ENCODE measurements at regions not wholly inside any gene's neighbourhood (a gene's known extent, or its start where the extent isn't known, plus 50 kb on each side); places are given as distances from the start of the nearest gene placed in this dataset.

- in situ Hi-C loops (cut with HindIII; ENCODE audit: low pct_ligation_motif_present, low sequenced_read_pairs): no loop called here
- no peak overlapping the region for H3K27ac ChIP-seq
- H3K27me3 ChIP-seq (replicated peaks): no peaks in the 10 kb centered on the region
- no peak for TF ChIP-seq CTCF (IDR thresholded peaks at IDR 0.05; ENCODE audit: low read depth, low read length, missing control alignments)
- H3K36me3 ChIP-seq (replicated peaks): no peaks in the 10 kb centered on the region
- no peak overlapping the region for H3K4me3 ChIP-seq (ENCODE audit: low read depth, low read length)
- DNase-seq: no peak
These were observed 154.7 kb downstream of the NXNL2 start for GRCh38 chr9:88689509-88690298.

- in situ Hi-C loops (cut with HindIII; ENCODE audit: low pct_ligation_motif_present, low sequenced_read_pairs): no loop called here
- no peak overlapping the region for H3K4me3 ChIP-seq (ENCODE audit: low read depth, low read length)
- no peaks in the 10 kb centered on the region for H3K27me3 ChIP-seq (replicated peaks)
- H3K27ac ChIP-seq: no peak overlapping the region
- H3K36me3 ChIP-seq (replicated peaks): no peaks in the 10 kb centered on the region
- no peak for TF ChIP-seq CTCF (IDR thresholded peaks at IDR 0.05; ENCODE audit: low read depth, low read length, missing control alignments)
- no peak for DNase-seq
These were observed 155.7 kb downstream of the NXNL2 start for GRCh38 chr9:88690628-88691027.

- H3K27ac ChIP-seq: no peak overlapping the region
- H3K36me3 ChIP-seq (replicated peaks): no peaks in the 10 kb centered on the region
- no peak overlapping the region for H3K4me3 ChIP-seq (ENCODE audit: low read depth, low read length)
- H3K27me3 ChIP-seq (replicated peaks): no peaks in the 10 kb centered on the region
- TF ChIP-seq CTCF (IDR thresholded peaks at IDR 0.05; ENCODE audit: low read depth, low read length, missing control alignments): no peak
- DNase-seq: no peak
- in situ Hi-C loops (cut with HindIII; ENCODE audit: low pct_ligation_motif_present, low sequenced_read_pairs): no loop called here
These were observed 156.1 kb downstream of the NXNL2 start for GRCh38 chr9:88691091-88691490.

GRCh38 chr9:88691811-88692210, 156.8 kb downstream of the NXNL2 start:
- Histone ChIP-seq H3K27me3 (replicated peaks) (no peaks in the 10 kb centered on the region), H3K27ac (no peak overlapping the region), H3K4me3 (ENCODE audit: low read depth, low read length) (no peak overlapping the region), H3K36me3 (replicated peaks) (no peaks in the 10 kb centered on the region)
- peak; percentile 61 for DNase-seq
- in situ Hi-C loops (cut with HindIII; ENCODE audit: low pct_ligation_motif_present, low sequenced_read_pairs): no loop called here
- no peak for TF ChIP-seq CTCF (IDR thresholded peaks at IDR 0.05; ENCODE audit: low read depth, low read length, missing control alignments)

GRCh38 chr9:88692827-88693226, 157.8 kb downstream of the NXNL2 start:
- Histone ChIP-seq H3K27me3 (replicated peaks) (no peaks in the 10 kb centered on the region), H3K4me3 (ENCODE audit: low read depth, low read length) (no peak overlapping the region), H3K36me3 (replicated peaks) (no peaks in the 10 kb centered on the region), H3K27ac (no peak overlapping the region)
- no peak for DNase-seq
- no peak for TF ChIP-seq CTCF (IDR thresholded peaks at IDR 0.05; ENCODE audit: low read depth, low read length, missing control alignments)
- in situ Hi-C loops (cut with HindIII; ENCODE audit: low pct_ligation_motif_present, low sequenced_read_pairs): no loop called here

- DNase-seq: peak; percentile 61
- Histone ChIP-seq H3K4me3 (ENCODE audit: low read depth, low read length) (peak overlapping the region; percentile 13), H3K27ac (peak overlapping the region; percentile 27), H3K36me3 (replicated peaks) (no peaks in the 10 kb centered on the region), H3K27me3 (replicated peaks) (no peaks in the 10 kb centered on the region)
- TF ChIP-seq CTCF (IDR thresholded peaks at IDR 0.05; ENCODE audit: low read depth, low read length, missing control alignments): no peak
- in situ Hi-C loops (cut with HindIII; ENCODE audit: low pct_ligation_motif_present, low sequenced_read_pairs): no loop called here
These were observed 159.6 kb downstream of the NXNL2 start for GRCh38 chr9:88694625-88695024.

Measured in brain microvascular endothelial cell (primary cell).